ENCODE measurements at regions not wholly inside any gene's neighbourhood (a gene's known extent, or its start where the extent isn't known, plus 50 kb on each side); places are given as distances from the start of the nearest gene placed in this dataset.
"Not testable (repeated sequence)": the region's sequence is repeated elsewhere in the genome, so short reads cannot be mapped to it uniquely, and the experiment has no call there.

- intact Hi-C loops (cut with DNase I), result no loop called here
- H3K4me3 ChIP-seq, result no peak overlapping the region
- TF ChIP-seq EP300 (IDR thresholded peaks at IDR 0.05), result no peak
- no peak for TF ChIP-seq CTCF (IDR thresholded peaks at IDR 0.05)
- no peak for TF ChIP-seq POLR2AphosphoS5 (IDR thresholded peaks at IDR 0.05)
- TF ChIP-seq POLR2A (IDR thresholded peaks at IDR 0.05), result no peak
- whole genome bisulfite sequencing, 2 donors, result 62 to 70% methylated on average over 14 of the region's 14 CpGs
- no peaks in the 10 kb centered on the region for H3K4me1 ChIP-seq
- no peaks in the 10 kb centered on the region for H3K36me3 ChIP-seq
- H3K9me3 ChIP-seq, result no peaks in the 10 kb centered on the region
- DNase-seq, result no peak
- no peak overlapping the region for H3K27ac ChIP-seq
- peaks cover 0 to 34% (median 6%) of the 10 kb centered on the region in 3 donors for H3K27me3 ChIP-seq
Measured at GRCh38 chr12:131438881-131439280, 272.0 kb upstream of the SFSWAP start.

GRCh38 chr12:131439752-131440151, 271.1 kb upstream of the SFSWAP start:
- H3K9me3 ChIP-seq; H3K36me3 ChIP-seq; intact Hi-C loops (cut with DNase I); DNase-seq; H3K4me3 ChIP-seq; H3K27ac ChIP-seq; H3K4me1 ChIP-seq: not testable (repeated sequence)
- WGBS, 2 donors, result no CpG with 5 or more reads among the region's 8 CpGs
- H3K27me3 ChIP-seq, result peaks cover 0 to 27% (median 6%) of the 10 kb centered on the region in 3 donors

GRCh38 chr12:131440209-131441059, 270.5 kb upstream of the SFSWAP start:
- H3K27ac ChIP-seq; H3K4me1 ChIP-seq; DNase-seq; H3K36me3 ChIP-seq; H3K4me3 ChIP-seq; H3K9me3 ChIP-seq; intact Hi-C loops (cut with DNase I): not testable (repeated sequence)
- H3K27me3 ChIP-seq, result peaks cover 0 to 30% (median 6%) of the 10 kb centered on the region in 3 donors
- WGBS, 2 donors, result 42 to 76% methylated on average over 5 to 13 of the region's 21 CpGs

GRCh38 chr12:131441060-131441396, 269.9 kb upstream of the SFSWAP start:
- no peak for DNase-seq

GRCh38 chr12:131441638-131442336, 269.1 kb upstream of the SFSWAP start:
- WGBS, 2 donors, result 75 to 81% methylated on average over 9 of the region's 9 CpGs
- H3K27me3 ChIP-seq, result peaks cover 0 to 30% (median 6%) of the 10 kb centered on the region in 3 donors
- H3K27ac ChIP-seq, result no peak overlapping the region
- intact Hi-C loops (cut with DNase I), result no loop called here
- TF ChIP-seq EP300 (IDR thresholded peaks at IDR 0.05), result no peak
- no peaks in the 10 kb centered on the region for H3K36me3 ChIP-seq
- H3K9me3 ChIP-seq, result no peaks in the 10 kb centered on the region
- no peaks in the 10 kb centered on the region for H3K4me1 ChIP-seq
- DNase-seq, result no peak
- no peak overlapping the region for H3K4me3 ChIP-seq

More at GRCh38 chr12:131441060-131441396, 269.9 kb upstream of the SFSWAP start:
- Histone ChIP-seq H3K36me3 (no peaks in the 10 kb centered on the region), H3K27me3 (peaks cover 0 to 30% (median 6%) of the 10 kb centered on the region in 3 donors), H3K9me3 (no peaks in the 10 kb centered on the region), H3K27ac (no peak overlapping the region), H3K4me3 (no peak overlapping the region), H3K4me1 (no peaks in the 10 kb centered on the region)
- 64 to 69% methylated on average over 6 of the region's 6 CpGs for WGBS, 2 donors
- intact Hi-C loops (cut with DNase I), result no loop called here
- TF ChIP-seq EP300 (IDR thresholded peaks at IDR 0.05), result no peak

GRCh38 chr12:131442337-131442918, 268.5 kb upstream of the SFSWAP start:
- Histone ChIP-seq H3K27me3 (peaks cover 0 to 27% (median 5%) of the 10 kb centered on the region in 3 donors), H3K4me1 (no peaks in the 10 kb centered on the region), H3K36me3 (no peaks in the 10 kb centered on the region), H3K4me3 (no peak overlapping the region), H3K9me3 (no peaks in the 10 kb centered on the region), H3K27ac (no peak overlapping the region)
- no peak for DNase-seq
- TF ChIP-seq CTCF (IDR thresholded peaks at IDR 0.05), result no peak
- TF ChIP-seq EP300 (IDR thresholded peaks at IDR 0.05), result no peak
- no peak for TF ChIP-seq POLR2AphosphoS5 (IDR thresholded peaks at IDR 0.05)
- TF ChIP-seq POLR2A (IDR thresholded peaks at IDR 0.05), result no peak
- intact Hi-C loops (cut with DNase I), result no loop called here
- WGBS, 2 donors, result 75 to 80% methylated on average over 14 of the region's 14 CpGs
